K562 (cell line): ENCODE measurements at regions not wholly inside any gene's neighbourhood (a gene's known extent, or its start where the extent isn't known, plus 50 kb on each side); places are given as distances from the start of the nearest gene placed in this dataset.

Experiments
- ATAC-seq: fragments of 200-7000 bp; cut with Tn5 transposase; 3 replicates; pipeline ENCODE4 v1.9.1; 2020; ENCODE audit warnings: moderate library complexity
- BruUV-seq: library from RNA; stranded (reverse); fragments of 400-500 nt; replicated peaks from 2 replicates; lab custom pipeline; 2021; lab: Mats Ljungman, UMichigan
- CTCF ChIA-PET: fragments of 300-600 bp; formaldehyde crosslinking; extraction: SDS; loops from one replicate; lab custom pipeline; 2021; ENCODE audit warnings: low intra/inter-chr PET ratio; lab: Yijun Ruan, JAX
- POLR2A ChIA-PET: fragments of 300-600, 350-650 bp; sonication (Branson Sonifier 250); formaldehyde crosslinking; extraction: SDS; loops from one replicate; lab custom pipeline; 2021; ENCODE audit warnings: antibody characterized with exemption, inconsistent platforms; lab: Yijun Ruan, JAX
- DNase-seq, 4 experiments: peaks; one replicate each; pipeline versions ENCODE4 v3.0.0 to v3.0.0-alpha.2; 2011 to 2018; ENCODE audit warnings: low spot score in 3 of 4, mixed read lengths in 3 of 4; ENCODE audit errors: extremely low read depth in 1 of 4
- FAIRE-seq: peaks from 2 replicates; lab custom pipeline; 2011; peaks lifted over from hg19 to GRCh38; lab: Jason Lieb, UNC
- H2AFZ ChIP-seq: 2 replicates; pipeline ENCODE4 v1.6.0; 2011; ENCODE audit warnings: low read depth, low read length, control low read depth, inconsistent platforms
- H3K27ac ChIP-seq: fragments of 200-600 bp; 3 replicates; pipeline ENCODE4 v1.8.0; 2011; ENCODE audit warnings: low read depth, mild to moderate bottlenecking, control low read depth, inconsistent platforms, low read length, moderate library complexity, mixed read lengths; ENCODE audit errors: extremely low read depth
- H3K27me3 ChIP-seq, 2 experiments: fragments of 300-600 bp in 1 of 2; 2 replicates in 1 of 2; 3 replicates in 1 of 2; pipeline versions ENCODE4 v1.6.0 to v1.8.0; 2011; ENCODE audit warnings: inconsistent platforms in 2 of 2, low read length in 2 of 2, mild to moderate bottlenecking in 1 of 2, mixed read lengths in 1 of 2, moderate library complexity in 1 of 2; ENCODE audit not compliant: control insufficient read depth in 2 of 2, insufficient read depth in 2 of 2
- H3K36me3 ChIP-seq: fragments of 300-600 bp; 3 replicates; pipeline ENCODE4 v1.8.0; 2011; ENCODE audit warnings: mild to moderate bottlenecking, low read length, inconsistent platforms; ENCODE audit not compliant: control insufficient read depth, insufficient read depth
- H3K4me1 ChIP-seq, 2 experiments: fragments of 200-600 bp in 1 of 2; replicated peaks in 1 of 2; 2 replicates in 1 of 2; 3 replicates in 1 of 2; pipeline versions ENCODE4 v1.5.1 to v1.8.0; 2011; ENCODE audit warnings: inconsistent platforms in 2 of 2, low read length in 2 of 2, mild to moderate bottlenecking in 1 of 2, mixed read lengths in 1 of 2, moderate library complexity in 1 of 2; ENCODE audit not compliant: control insufficient read depth in 2 of 2, insufficient read depth in 2 of 2
- H3K4me2 ChIP-seq: 2 replicates; pipeline ENCODE4 v1.6.1; 2011; ENCODE audit warnings: low read length, control low read depth, inconsistent platforms, mixed read lengths; ENCODE audit not compliant: insufficient read depth
- H3K4me3 ChIP-seq: fragments of 200-600 bp; sonication (generic), shearing (Covaris generic); 2 replicates; pipeline ENCODE4 v1.5.1; 2016; ENCODE audit warnings: control low read depth, inconsistent platforms
- H3K79me2 ChIP-seq: fragments of 200-600 bp; 3 replicates; pipeline ENCODE4 v1.8.0; 2011; ENCODE audit warnings: low read length, inconsistent platforms; ENCODE audit not compliant: control insufficient read depth, insufficient read depth
- H3K9ac ChIP-seq, 2 experiments: 2 replicates each; pipeline versions ENCODE4 v1.6.0 to v1.6.1; 2011; ENCODE audit warnings: low read depth in 2 of 2, low read length in 2 of 2, control low read depth in 1 of 2, inconsistent platforms in 1 of 2, mild to moderate bottlenecking in 1 of 2, mixed read lengths in 1 of 2; ENCODE audit not compliant: insufficient read depth in 1 of 2
- H3K9me1 ChIP-seq: one replicate; pipeline ENCODE4 v1.6.0; 2011; ENCODE audit warnings: inconsistent platforms, mild to moderate bottlenecking, low read length, moderate library complexity; ENCODE audit not compliant: control insufficient read depth, insufficient read depth
- H3K9me3 ChIP-seq: replicated peaks from 2 replicates; pipeline ENCODE4 v1.5.1; 2011; ENCODE audit warnings: low read depth, low read length, inconsistent platforms; ENCODE audit not compliant: control insufficient read depth, insufficient read depth
- H4K20me1 ChIP-seq: replicated peaks from 2 replicates; pipeline ENCODE4 v1.6.1; 2011; ENCODE audit warnings: low read length, inconsistent platforms, mixed read lengths; ENCODE audit not compliant: control insufficient read depth, insufficient read depth
- BCL6 ChIP-seq: fragments of 250-450 bp; sonication (Bioruptor Pico); IDR thresholded peaks from 2 replicates; pipeline ENCODE4 v1.4.0; 2020
- KAT2B ChIP-seq: IDR thresholded peaks from one replicate; pipeline ENCODE4 v1.6.1; 2012; ENCODE audit warnings: low read depth, mild to moderate bottlenecking, control low read depth, inconsistent platforms, low read length, moderate library complexity
- TEAD2 ChIP-seq: fragments of 450-650 bp; IDR thresholded peaks from 2 replicates; pipeline ENCODE4 v1.6.1; 2016; ENCODE audit warnings: missing genetic modification characterization, control low read depth, missing compliant biosample characterization
- TRIM25 ChIP-seq: fragments of 450-650 bp; IDR thresholded peaks from 2 replicates; pipeline ENCODE4 v1.7.0; 2016; ENCODE audit warnings: borderline replicate concordance
- ZNF174 ChIP-seq: fragments of 250-450 bp; sonication (Bioruptor Pico); IDR thresholded peaks from 2 replicates; pipeline ENCODE4 v1.4.0; 2020; ENCODE audit warnings: mild to moderate bottlenecking
- ZNF217 ChIP-seq: sonication (generic); formaldehyde crosslinking; IDR thresholded peaks from 2 replicates; pipeline ENCODE4 v1.8.0; 2022; ENCODE audit warnings: mild to moderate bottlenecking, missing genetic modification reagents
- ZNF75A ChIP-seq: fragments of 450-650 bp; formaldehyde crosslinking; IDR thresholded peaks from 2 replicates; pipeline ENCODE4 v1.4.0; 2020; ENCODE audit warnings: mild to moderate bottlenecking
- ZNF77 ChIP-seq: fragments of 250-450 bp; sonication (Bioruptor Pico); IDR thresholded peaks from 2 replicates; pipeline ENCODE4 v1.5.0; 2020
- WGBS: fragments of 100-300 bp; shearing (Covaris generic); methylation state at CpG from one replicate; pipeline ENCODE4 v1.1.6; 2016; ENCODE audit warnings: low coverage, mixed read lengths; ENCODE audit not compliant: insufficient coverage; ENCODE audit errors: missing lambda C conversion rate; 5-methylcytosine and 5-hydroxymethylcytosine counted together
- in situ Hi-C: fragments of 300-500 bp; cut with MboI; formaldehyde crosslinking; loops from 4 replicates; pipeline ENCODE4 v1.15.0; 2018; ENCODE audit warnings: inconsistent platforms, mixed read lengths
- intact Hi-C: fragments of 100-400 bp; cut with micrococcal nuclease; formaldehyde crosslinking; loops from 2 replicates; pipeline ENCODE4 v1.14.2; 2022

- Histone ChIP-seq H3K4me3 (no peak overlapping the region), H4K20me1 (no peaks in the 10 kb centered on the region), H3K4me1 (no peaks in the 10 kb centered on the region), H3K36me3 (no peaks in the 10 kb centered on the region), H3K9me3 (no peaks in the 10 kb centered on the region), H3K27me3 (no peaks in the 10 kb centered on the region), H2AFZ (no peak overlapping the region), H3K9me1 (no peaks in the 10 kb centered on the region), H3K9ac (no peak overlapping the region), H3K4me2 (no peak overlapping the region), H3K79me2 (no peaks in the 10 kb centered on the region), H3K27ac (no peak overlapping the region)
- FAIRE-seq (no peak), ATAC-seq (no peak), DNase-seq (no peak)
- BruUV-seq: no TSS peak
- ChIA-PET POLR2A (no interaction called here), CTCF (no interaction called here)
- 0% methylated on average over 3 of the region's 3 CpGs for WGBS
- in situ Hi-C loops: no loop called here
- intact Hi-C loops: no loop called here
- TF ChIP-seq ZNF75A (CRISPR knock-in tag): no peak
- TF ChIP-seq BCL6 (CRISPR knock-in tag): no peak
- TF ChIP-seq ZNF217 (CRISPR knock-in tag): no peak
- no peak for TF ChIP-seq ZNF77 (CRISPR knock-in tag)
- TF ChIP-seq ZNF174 (CRISPR knock-in tag): no peak
- no peak for TF ChIP-seq TEAD2
- TF ChIP-seq TRIM25: no peak
- TF ChIP-seq KAT2B: no peak
These were observed 441.2 kb upstream of the ZNF462 start for GRCh38 chr9:106421772-106422171.
